ENCODE measurements at regions not wholly inside any gene's neighbourhood (a gene's known extent, or its start where the extent isn't known, plus 50 kb on each side); places are given as distances from the start of the nearest gene placed in this dataset.

DNA sequence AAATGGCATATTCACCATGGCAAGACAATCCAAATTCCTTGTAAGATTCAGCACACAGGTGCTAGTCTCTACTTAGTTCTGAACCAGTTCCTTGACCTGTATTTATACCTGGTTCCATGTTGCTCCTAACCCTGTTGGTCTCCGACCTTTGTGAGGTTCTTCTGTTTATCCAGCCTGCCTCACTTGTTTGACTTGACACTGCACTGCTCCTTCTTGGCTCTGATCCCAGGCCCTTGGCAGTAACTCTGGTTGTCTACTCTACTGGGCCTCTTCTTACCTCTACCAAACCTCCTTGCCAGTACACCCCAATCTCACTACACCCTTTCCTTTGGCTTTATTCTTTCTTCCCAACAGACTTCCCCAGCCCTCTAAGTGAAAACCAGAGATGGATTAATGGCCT is 419.4 kb upstream of the USP24 start:
- TF ChIP-seq CBX8 (IDR thresholded peaks at IDR 0.05), result no peak
- no peak for TF ChIP-seq BHLHE40 (IDR thresholded peaks at IDR 0.05; ENCODE audit: low read depth, low read length)
- TF ChIP-seq, protein P1, sequence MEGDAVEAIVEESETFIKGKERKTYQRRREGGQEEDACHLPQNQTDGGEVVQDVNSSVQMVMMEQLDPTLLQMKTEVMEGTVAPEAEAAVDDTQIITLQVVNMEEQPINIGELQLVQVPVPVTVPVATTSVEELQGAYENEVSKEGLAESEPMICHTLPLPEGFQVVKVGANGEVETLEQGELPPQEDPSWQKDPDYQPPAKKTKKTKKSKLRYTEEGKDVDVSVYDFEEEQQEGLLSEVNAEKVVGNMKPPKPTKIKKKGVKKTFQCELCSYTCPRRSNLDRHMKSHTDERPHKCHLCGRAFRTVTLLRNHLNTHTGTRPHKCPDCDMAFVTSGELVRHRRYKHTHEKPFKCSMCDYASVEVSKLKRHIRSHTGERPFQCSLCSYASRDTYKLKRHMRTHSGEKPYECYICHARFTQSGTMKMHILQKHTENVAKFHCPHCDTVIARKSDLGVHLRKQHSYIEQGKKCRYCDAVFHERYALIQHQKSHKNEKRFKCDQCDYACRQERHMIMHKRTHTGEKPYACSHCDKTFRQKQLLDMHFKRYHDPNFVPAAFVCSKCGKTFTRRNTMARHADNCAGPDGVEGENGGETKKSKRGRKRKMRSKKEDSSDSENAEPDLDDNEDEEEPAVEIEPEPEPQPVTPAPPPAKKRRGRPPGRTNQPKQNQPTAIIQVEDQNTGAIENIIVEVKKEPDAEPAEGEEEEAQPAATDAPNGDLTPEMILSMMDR (IDR thresholded peaks at IDR 0.05), result no peak
- no peak for TF ChIP-seq ZFP36 (IDR thresholded peaks at IDR 0.05; ENCODE audit: borderline replicate concordance, partially characterized antibody)
- TF ChIP-seq TP53 (CRISPR knock-in tag; IDR thresholded peaks at IDR 0.05), result no peak
- TF ChIP-seq ZSCAN20 (CRISPR knock-in tag; IDR thresholded peaks at IDR 0.05), result no peak
- TF ChIP-seq POLR2A (IDR thresholded peaks at IDR 0.05; ENCODE audit: low read length), result no peak
- TF ChIP-seq, protein P2, sequence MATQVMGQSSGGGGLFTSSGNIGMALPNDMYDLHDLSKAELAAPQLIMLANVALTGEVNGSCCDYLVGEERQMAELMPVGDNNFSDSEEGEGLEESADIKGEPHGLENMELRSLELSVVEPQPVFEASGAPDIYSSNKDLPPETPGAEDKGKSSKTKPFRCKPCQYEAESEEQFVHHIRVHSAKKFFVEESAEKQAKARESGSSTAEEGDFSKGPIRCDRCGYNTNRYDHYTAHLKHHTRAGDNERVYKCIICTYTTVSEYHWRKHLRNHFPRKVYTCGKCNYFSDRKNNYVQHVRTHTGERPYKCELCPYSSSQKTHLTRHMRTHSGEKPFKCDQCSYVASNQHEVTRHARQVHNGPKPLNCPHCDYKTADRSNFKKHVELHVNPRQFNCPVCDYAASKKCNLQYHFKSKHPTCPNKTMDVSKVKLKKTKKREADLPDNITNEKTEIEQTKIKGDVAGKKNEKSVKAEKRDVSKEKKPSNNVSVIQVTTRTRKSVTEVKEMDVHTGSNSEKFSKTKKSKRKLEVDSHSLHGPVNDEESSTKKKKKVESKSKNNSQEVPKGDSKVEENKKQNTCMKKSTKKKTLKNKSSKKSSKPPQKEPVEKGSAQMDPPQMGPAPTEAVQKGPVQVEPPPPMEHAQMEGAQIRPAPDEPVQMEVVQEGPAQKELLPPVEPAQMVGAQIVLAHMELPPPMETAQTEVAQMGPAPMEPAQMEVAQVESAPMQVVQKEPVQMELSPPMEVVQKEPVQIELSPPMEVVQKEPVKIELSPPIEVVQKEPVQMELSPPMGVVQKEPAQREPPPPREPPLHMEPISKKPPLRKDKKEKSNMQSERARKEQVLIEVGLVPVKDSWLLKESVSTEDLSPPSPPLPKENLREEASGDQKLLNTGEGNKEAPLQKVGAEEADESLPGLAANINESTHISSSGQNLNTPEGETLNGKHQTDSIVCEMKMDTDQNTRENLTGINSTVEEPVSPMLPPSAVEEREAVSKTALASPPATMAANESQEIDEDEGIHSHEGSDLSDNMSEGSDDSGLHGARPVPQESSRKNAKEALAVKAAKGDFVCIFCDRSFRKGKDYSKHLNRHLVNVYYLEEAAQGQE (IDR thresholded peaks at IDR 0.05), result no peak
- no peak for TF ChIP-seq RCOR1 (IDR thresholded peaks at IDR 0.05; ENCODE audit: low read depth, low read length)
- TF ChIP-seq RFX5 (IDR thresholded peaks at IDR 0.05), result no peak
- TF ChIP-seq, protein P3, sequence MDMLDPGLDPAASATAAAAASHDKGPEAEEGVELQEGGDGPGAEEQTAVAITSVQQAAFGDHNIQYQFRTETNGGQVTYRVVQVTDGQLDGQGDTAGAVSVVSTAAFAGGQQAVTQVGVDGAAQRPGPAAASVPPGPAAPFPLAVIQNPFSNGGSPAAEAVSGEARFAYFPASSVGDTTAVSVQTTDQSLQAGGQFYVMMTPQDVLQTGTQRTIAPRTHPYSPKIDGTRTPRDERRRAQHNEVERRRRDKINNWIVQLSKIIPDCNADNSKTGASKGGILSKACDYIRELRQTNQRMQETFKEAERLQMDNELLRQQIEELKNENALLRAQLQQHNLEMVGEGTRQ (IDR thresholded peaks at IDR 0.05), result no peak
